ENCODE measurements at regions not wholly inside any gene's neighbourhood (a gene's known extent, or its start where the extent isn't known, plus 50 kb on each side); places are given as distances from the start of the nearest gene placed in this dataset.

- TF ChIP-seq CTCF (conservative IDR thresholded peaks at IDR 0.05) (no peak), ZFX (IDR thresholded peaks at IDR 0.05) (no peak)
These were observed 83.0 kb upstream of the RIOK2 start for GRCh38 chr5:97266076-97266475.

Data from C4-2B (cell line).